ENCODE measurements at regions not wholly inside any gene's neighbourhood (a gene's known extent, or its start where the extent isn't known, plus 50 kb on each side); places are given as distances from the start of the nearest gene placed in this dataset.
A peak's percentile ranks its signal among the peaks of the same experiment; 100 is the strongest.
"Not testable (repeated sequence)": the region's sequence is repeated elsewhere in the genome, so short reads cannot be mapped to it uniquely, and the experiment has no call there.

- peak; percentile 60 for DNase-seq
These were observed 51.7 kb downstream of the PPIAL4C start for GRCh38 chr1:149635290-149635899.

- DNase-seq, result peak; percentile 88
These were observed 52.9 kb downstream of the PPIAL4C start for GRCh38 chr1:149636286-149637122.

- not testable (repeated sequence) for DNase-seq
These were observed 54.8 kb downstream of the PPIAL4C start for GRCh38 chr1:149638481-149638880.

- not testable (repeated sequence) for DNase-seq
These were observed 55.4 kb downstream of the PPIAL4C start for GRCh38 chr1:149638901-149639658.

GRCh38 chr1:149641179-149641578 lies 57.5 kb downstream of the PPIAL4C start:
- DNase-seq, result not testable (repeated sequence)

GRCh38 chr1:149644818-149645217 lies 61.2 kb downstream of the PPIAL4C start:
- DNase-seq, result not testable (repeated sequence)

- DNase-seq, result peak; percentile 5
These were observed 62.8 kb downstream of the PPIAL4C start for GRCh38 chr1:149646360-149647017.

- DNase-seq, result peak; percentile 49
These were observed 63.3 kb downstream of the PPIAL4C start for GRCh38 chr1:149647018-149647373.

- not testable (repeated sequence) for DNase-seq
These were observed 74.1 kb downstream of the PPIAL4C start for GRCh38 chr1:149657750-149658149.

GRCh38 chr1:149658175-149658574 lies 74.5 kb downstream of the PPIAL4C start:
- not testable (repeated sequence) for DNase-seq

- DNase-seq, result not testable (repeated sequence)
These were observed 81.0 kb downstream of the PPIAL4C start for GRCh38 chr1:149664624-149665023.

GRCh38 chr1:149665033-149665432 lies 81.4 kb downstream of the PPIAL4C start:
- DNase-seq, result not testable (repeated sequence)

- not testable (repeated sequence) for DNase-seq
These were observed 81.9 kb downstream of the PPIAL4C start for GRCh38 chr1:149665528-149665927.

- DNase-seq, result not testable (repeated sequence)
These were observed 89.7 kb downstream of the PPIAL4C start for GRCh38 chr1:149673231-149673909.

- DNase-seq, result not testable (repeated sequence)
These were observed 91.3 kb downstream of the PPIAL4C start for GRCh38 chr1:149674921-149675320.

- not testable (repeated sequence) for DNase-seq
These were observed 93.7 kb downstream of the PPIAL4C start for GRCh38 chr1:149677359-149677758.

- not testable (repeated sequence) for DNase-seq
These were observed 95.8 kb upstream of the FCGR1A start for GRCh38 chr1:149686593-149687238.

GRCh38 chr1:149691399-149691798 lies 91.1 kb upstream of the FCGR1A start:
- DNase-seq, result not testable (repeated sequence)

- DNase-seq, result peak; percentile 40
These were observed 89.5 kb upstream of the FCGR1A start for GRCh38 chr1:149692804-149693539.

- not testable (repeated sequence) for DNase-seq
These were observed 87.4 kb upstream of the FCGR1A start for GRCh38 chr1:149695066-149695465.

- not testable (repeated sequence) for DNase-seq
These were observed 82.3 kb upstream of the FCGR1A start for GRCh38 chr1:149700220-149700619.
